IMR-90 (cell line): ENCODE measurements at regions not wholly inside any gene's neighbourhood (a gene's known extent, or its start where the extent isn't known, plus 50 kb on each side); places are given as distances from the start of the nearest gene placed in this dataset.

Experiments
- ATAC-seq: fragments of 200-7000 bp; cut with Tn5 transposase; 2 replicates; pipeline ENCODE4 v1.9.1; 2020; ENCODE audit warnings: low read depth, mild to moderate bottlenecking, moderate library complexity
- BruUV-seq: library from RNA; stranded (reverse); fragments of 400-500 nt; replicated peaks from 2 replicates; lab custom pipeline; 2021; lab: Mats Ljungman, UMichigan
- CTCF ChIA-PET: fragments of 300-600 bp; formaldehyde crosslinking; extraction: SDS; loops from one replicate; lab custom pipeline; 2021; ENCODE audit warnings: antibody characterized with exemption; lab: Yijun Ruan, JAX
- POLR2A ChIA-PET: fragments of 300-600 bp; sonication (Branson Sonifier 250); formaldehyde crosslinking; loops from one replicate; lab custom pipeline; 2022; ENCODE audit warnings: antibody characterized with exemption; ENCODE audit not compliant: unreplicated experiment; lab: Charles Lee
- DNase-seq: peaks from one replicate; pipeline ENCODE4 v3.0.0; 2013
- H2AFZ ChIP-seq: replicated peaks from 2 replicates; pipeline ENCODE3; 2013; ENCODE audit warnings: low read length, mild to moderate bottlenecking; ENCODE audit not compliant: poor library complexity
- H2AK5ac ChIP-seq: 2 replicates; pipeline ENCODE4 v1.6.1; 2013; ENCODE audit warnings: low read depth, low read length, inconsistent platforms
- H2AK9ac ChIP-seq: replicated peaks from 2 replicates; pipeline ENCODE3; 2013; ENCODE audit warnings: mild to moderate bottlenecking, low read depth, low read length, moderate library complexity; ENCODE audit not compliant: poor library complexity
- H2BK120ac ChIP-seq: 2 replicates; pipeline ENCODE4 v1.6.1; 2013; ENCODE audit warnings: low read depth, low read length, inconsistent platforms
- H2BK15ac ChIP-seq: 3 replicates; pipeline ENCODE4 v1.6.1; 2013; ENCODE audit warnings: low read depth, low read length, inconsistent platforms
- H2BK20ac ChIP-seq: 2 replicates; pipeline ENCODE4 v1.6.1; 2013; ENCODE audit warnings: low read depth, mild to moderate bottlenecking, inconsistent platforms, low read length, moderate library complexity
- H2BK5ac ChIP-seq: 2 replicates; pipeline ENCODE4 v1.6.1; 2013; ENCODE audit warnings: mild to moderate bottlenecking, low read depth, low read length, inconsistent platforms; ENCODE audit not compliant: poor library complexity, severe bottlenecking
- H3K14ac ChIP-seq: replicated peaks from 2 replicates; pipeline ENCODE4 v1.6.1; 2013; ENCODE audit warnings: low read depth, low read length, inconsistent platforms
- H3K18ac ChIP-seq: 2 replicates; pipeline ENCODE4 v1.6.1; 2013; ENCODE audit warnings: low read depth, low read length, control low read depth
- H3K23ac ChIP-seq: 2 replicates; pipeline ENCODE4 v1.6.1; 2013; ENCODE audit warnings: low read depth, low read length, inconsistent platforms
- H3K27ac ChIP-seq: 2 replicates; pipeline ENCODE4 v1.5.1; 2013; ENCODE audit warnings: mild to moderate bottlenecking, control low read depth, low read length; ENCODE audit not compliant: insufficient read depth
- H3K27me3 ChIP-seq: 2 replicates; pipeline ENCODE4 v1.6.1; 2013; ENCODE audit warnings: low read length; ENCODE audit not compliant: control insufficient read depth, insufficient read depth
- H3K36me3 ChIP-seq: 2 replicates; pipeline ENCODE4 v1.6.1; 2013; ENCODE audit warnings: low read length, mixed read lengths; ENCODE audit not compliant: control insufficient read depth, insufficient read depth
- H3K4ac ChIP-seq: 2 replicates; pipeline ENCODE4 v1.6.1; 2013; ENCODE audit warnings: low read depth, low read length, inconsistent platforms
- H3K4me1 ChIP-seq: 2 replicates; pipeline ENCODE4 v1.6.1; 2013; ENCODE audit warnings: low read length, mixed read lengths; ENCODE audit not compliant: control insufficient read depth, insufficient read depth
- H3K4me2 ChIP-seq: 2 replicates; pipeline ENCODE4 v1.6.1; 2013; ENCODE audit warnings: low read depth, mild to moderate bottlenecking, control low read depth, low read length, moderate library complexity
- H3K4me3 ChIP-seq: 2 replicates; pipeline ENCODE4 v1.5.1; 2013; ENCODE audit warnings: low read depth, mild to moderate bottlenecking, control low read depth, low read length, moderate library complexity; ENCODE audit not compliant: insufficient read depth
- H3K56ac ChIP-seq: 2 replicates; pipeline ENCODE4 v1.6.1; 2013; ENCODE audit warnings: low read length, inconsistent platforms; ENCODE audit not compliant: insufficient read depth; ENCODE audit errors: extremely low read depth
- H3K79me1 ChIP-seq, 2 experiments: 2 replicates each; pipeline ENCODE4 v1.6.1; 2013; ENCODE audit warnings: low read length in 2 of 2, inconsistent platforms in 1 of 2, low read depth in 1 of 2
- H3K9ac ChIP-seq: 2 replicates; pipeline ENCODE4 v1.6.1; 2013; ENCODE audit warnings: low read depth, low read length, control low read depth
- H3K9me1 ChIP-seq: 2 replicates; pipeline ENCODE4 v1.6.1; 2013; ENCODE audit warnings: low read length, inconsistent platforms; ENCODE audit not compliant: insufficient read depth
- H3K9me3 ChIP-seq: 2 replicates; pipeline ENCODE4 v1.6.1; 2013; ENCODE audit warnings: low read length; ENCODE audit not compliant: control insufficient read depth, insufficient read depth
- H4K20me1 ChIP-seq: 2 replicates; pipeline ENCODE4 v1.6.1; 2013; ENCODE audit warnings: low read length, inconsistent platforms; ENCODE audit not compliant: insufficient read depth
- H4K5ac ChIP-seq: 2 replicates; pipeline ENCODE4 v1.6.1; 2013; ENCODE audit warnings: mild to moderate bottlenecking, low read depth, low read length, control low read depth
- H4K8ac ChIP-seq, 2 experiments: 2 replicates each; pipeline ENCODE4 v1.6.1; 2013; ENCODE audit warnings: low read depth in 2 of 2, low read length in 2 of 2, control low read depth in 1 of 2, inconsistent platforms in 1 of 2
- H4K91ac ChIP-seq: 2 replicates; pipeline ENCODE4 v1.6.1; 2013; ENCODE audit warnings: low read depth, low read length, inconsistent platforms; ENCODE audit not compliant: insufficient read depth
- BHLHE40 ChIP-seq: fragments of 150-350 bp; IDR thresholded peaks from 2 replicates; pipeline ENCODE4 v1.6.1; 2016; ENCODE audit warnings: mild to moderate bottlenecking, low read depth, low read length
- CEBPB ChIP-seq: IDR thresholded peaks from 2 replicates; pipeline ENCODE4 v1.6.1; 2012; ENCODE audit warnings: low read depth, low read length, improper control_type of control experiment
- CHD1 ChIP-seq: IDR thresholded peaks from 2 replicates; pipeline ENCODE4 v1.6.1; 2012; ENCODE audit warnings: low read depth, low read length, improper control_type of control experiment
- ELK1 ChIP-seq: fragments of 150-350 bp; IDR thresholded peaks from 2 replicates; pipeline ENCODE4 v1.6.1; 2016; ENCODE audit warnings: low read depth, mild to moderate bottlenecking, low read length, moderate library complexity, borderline replicate concordance
- FOS ChIP-seq: fragments of 150-350 bp; IDR thresholded peaks from 2 replicates; pipeline ENCODE4 v1.6.1; 2016; ENCODE audit warnings: low read depth, low read length
- MAFK ChIP-seq: IDR thresholded peaks from 2 replicates; pipeline ENCODE4 v1.6.1; 2012; ENCODE audit warnings: low read depth, low read length, improper control_type of control experiment
- MXI1 ChIP-seq: IDR thresholded peaks from 2 replicates; pipeline ENCODE4 v1.6.1; 2012; ENCODE audit warnings: low read depth, mild to moderate bottlenecking, low read length, moderate library complexity, borderline replicate concordance
- NFE2L2 ChIP-seq: fragments of 150-350 bp; IDR thresholded peaks from 2 replicates; pipeline ENCODE4 v1.6.1; 2016; ENCODE audit warnings: low read depth, mild to moderate bottlenecking, low read length
- POLR2A ChIP-seq: IDR thresholded peaks from 2 replicates; pipeline ENCODE4 v1.6.1; 2012; ENCODE audit warnings: mild to moderate bottlenecking, low read depth, low read length
- RAD21 ChIP-seq: IDR thresholded peaks from 2 replicates; pipeline ENCODE4 v1.6.1; 2012; ENCODE audit warnings: low read length, improper control_type of control experiment
- RFX5 ChIP-seq: IDR thresholded peaks from 2 replicates; pipeline ENCODE4 v1.8.0; 2012; ENCODE audit warnings: low read depth, mild to moderate bottlenecking, low read length, moderate library complexity
- SMC3 ChIP-seq: fragments of 150-350 bp; IDR thresholded peaks from 2 replicates; pipeline ENCODE4 v1.6.1; 2016; ENCODE audit warnings: low read depth, mild to moderate bottlenecking, antibody characterized with exemption, low read length, moderate library complexity
- USF2 ChIP-seq: fragments of 150-350 bp; IDR thresholded peaks from 2 replicates; pipeline ENCODE4 v1.6.1; 2017; ENCODE audit warnings: mild to moderate bottlenecking, antibody characterized with exemption, low read length, low read depth
- WGBS, 2 experiments: methylation state at CpG; one replicate each; pipeline versions ENCODE4 v1.1.5 to v1.1.7; 2013; ENCODE audit warnings: missing lambda C conversion rate in 2 of 2; ENCODE audit not compliant: insufficient read length in 1 of 2; ENCODE audit errors: extremely low coverage in 2 of 2; 5-methylcytosine and 5-hydroxymethylcytosine counted together
- dilution Hi-C: fragments of 300-500 bp; cut with HindIII; formaldehyde crosslinking; loops from one replicate; pipeline ENCODE4 v1.14.3; 2018; ENCODE audit warnings: low sequenced_read_pairs; ENCODE audit not compliant: unreplicated experiment
- in situ Hi-C: fragments of 300-500 bp; cut with MboI; formaldehyde crosslinking; loops from 3 replicates; pipeline ENCODE4 v1.14.3; 2019; ENCODE audit warnings: low sequenced_read_pairs, inconsistent platforms, mixed read lengths
- intact Hi-C: fragments of 100-400 bp; cut with micrococcal nuclease; formaldehyde crosslinking; loops from 2 replicates; pipeline ENCODE4 v1.10.0; 2022

- peaks cover 71% of the 10 kb centered on the region for H3K27me3 ChIP-seq
- H3K56ac ChIP-seq = no peak overlapping the region
- no peak overlapping the region for H3K23ac ChIP-seq
- DNase-seq (no peak), ATAC-seq (no peak)
- no peak overlapping the region for H2BK15ac ChIP-seq
- H3K9me3 ChIP-seq = peaks cover 2% of the 10 kb centered on the region; the same call in 1 of the 2 replicates
- no peak overlapping the region for H3K9ac ChIP-seq
- no peak overlapping the region for H2AK5ac ChIP-seq
- H3K79me1 ChIP-seq = no peaks in the 10 kb centered on the region
- H2BK20ac ChIP-seq = no peak overlapping the region
- no peaks in the 10 kb centered on the region for H3K4me1 ChIP-seq
- H2AK9ac ChIP-seq = no peak overlapping the region
- H4K91ac ChIP-seq = no peak overlapping the region
- H4K5ac ChIP-seq = no peak overlapping the region
- no peak overlapping the region for H2BK5ac ChIP-seq
- in situ Hi-C loops (no loop called here), intact Hi-C loops (no loop called here), dilution Hi-C loops (no loop called here)
- H3K27ac ChIP-seq = no peak overlapping the region
- H3K4me3 ChIP-seq = no peak overlapping the region
- ChIA-PET POLR2A (no interaction called here), CTCF (interaction anchor here (0.9 kb wide), 1 partner anchor 15 kb away, joined by 3 read pairs; no protein-coding TSS in a partner anchor)
- no peak overlapping the region for H4K8ac ChIP-seq
- no peaks in the 10 kb centered on the region for H3K36me3 ChIP-seq
- H3K4ac ChIP-seq = no peak overlapping the region
- H2BK120ac ChIP-seq = no peak overlapping the region
- BruUV-seq = no TSS peak
- H3K14ac ChIP-seq = no peak overlapping the region
- no peak overlapping the region for H3K18ac ChIP-seq
- no peak overlapping the region for H3K4me2 ChIP-seq
- no peak overlapping the region for H2AFZ ChIP-seq
- H4K20me1 ChIP-seq = no peaks in the 10 kb centered on the region
- TF ChIP-seq RFX5 (no peak), CEBPB (no peak), NFE2L2 (no peak), CHD1 (no peak), MXI1 (no peak), FOS (no peak), ELK1 (no peak), BHLHE40 (no peak), MAFK (no peak), POLR2A (no peak), USF2 (no peak), RAD21 (no peak), SMC3 (no peak)
- H3K9me1 ChIP-seq = no peaks in the 10 kb centered on the region
- WGBS, 2 experiments = no CpG with 5 or more reads among the region's 1 CpG
Observed at GRCh38 chr21:38654580-38654979, 151.1 kb upstream of the ETS2 start.
